NB4 (cell line): ENCODE measurements at regions not wholly inside any gene's neighbourhood (a gene's known extent, or its start where the extent isn't known, plus 50 kb on each side); places are given as distances from the start of the nearest gene placed in this dataset.
"Not testable (repeated sequence)": the region's sequence is repeated elsewhere in the genome, so short reads cannot be mapped to it uniquely, and the experiment has no call there.

Experiments
- CTCF ChIP-seq: IDR thresholded peaks from one replicate; pipeline ENCODE4 v1.5.1; 2012; ENCODE audit warnings: low read depth, low read length
- MAX ChIP-seq: IDR thresholded peaks from 2 replicates; pipeline ENCODE4 v1.6.1; 2011; ENCODE audit warnings: low read depth, low read length
- POLR2A ChIP-seq: IDR thresholded peaks from 2 replicates; pipeline ENCODE4 v1.6.1; 2011; ENCODE audit warnings: mild to moderate bottlenecking; ENCODE audit not compliant: insufficient read length; ENCODE audit errors: extremely low read depth

- TF ChIP-seq CTCF, POLR2A, MAX: not testable (repeated sequence)
Observed at GRCh38 chr16:33771211-33771610, 311.8 kb downstream of the TP53TG3F start.
